HepG2 (cell line): ENCODE measurements at regions not wholly inside any gene's neighbourhood (a gene's known extent, or its start where the extent isn't known, plus 50 kb on each side); places are given as distances from the start of the nearest gene placed in this dataset.

Experiments
- ATAC-seq: fragments of 200-7000 bp; cut with Tn5 transposase; 3 replicates; pipeline ENCODE4 v1.9.1; 2020; ENCODE audit warnings: mild to moderate bottlenecking, moderate library complexity
- BruUV-seq: library from RNA; stranded (reverse); fragments of 400-500 nt; replicated peaks from 2 replicates; lab custom pipeline; 2021; lab: Mats Ljungman, UMichigan
- CTCF ChIA-PET: fragments of 300-600 bp; formaldehyde crosslinking; extraction: SDS; loops from one replicate; lab custom pipeline; 2021; ENCODE audit warnings: low total read pairs, inconsistent platforms, low intra/inter-chr PET ratio; lab: Yijun Ruan, JAX
- POLR2A ChIA-PET: fragments of 350-600 bp; sonication (Branson Sonifier 250); formaldehyde crosslinking; loops from one replicate; lab custom pipeline; 2020; ENCODE audit warnings: antibody characterized with exemption, inconsistent platforms; lab: Yijun Ruan, JAX
- DNase-seq: peaks from one replicate; pipeline ENCODE4 v3.0.0-alpha.2; 2015; ENCODE audit warnings: low spot score
- FAIRE-seq: peaks from 3 replicates; lab custom pipeline; 2011; peaks lifted over from hg19 to GRCh38; lab: Jason Lieb, UNC
- H2AFZ ChIP-seq: one replicate; pipeline ENCODE4 v1.6.1; 2011; ENCODE audit warnings: low read length, inconsistent platforms
- H3K27ac ChIP-seq: fragments of 300-600 bp; 3 replicates; pipeline ENCODE4 v1.8.0; 2011; ENCODE audit warnings: mixed run types, mild to moderate bottlenecking, mixed read lengths, low read length, inconsistent platforms; ENCODE audit not compliant: insufficient read depth; ENCODE audit errors: extremely low read length
- H3K27me3 ChIP-seq, 2 experiments: fragments of 200-600 bp in 1 of 2; 2 replicates in 1 of 2; 3 replicates in 1 of 2; pipeline versions ENCODE4 v1.6.0 to v1.8.0; 2011; ENCODE audit warnings: low read length in 2 of 2, mild to moderate bottlenecking in 2 of 2, moderate library complexity in 2 of 2, inconsistent platforms in 1 of 2; ENCODE audit not compliant: insufficient read depth in 2 of 2, control insufficient read depth in 1 of 2
- H3K36me3 ChIP-seq, 2 experiments: fragments of 200-600 bp in 1 of 2; replicated peaks in 1 of 2; 2 replicates in 1 of 2; 3 replicates in 1 of 2; pipeline versions ENCODE4 v1.5.1 to v1.8.0; 2011; ENCODE audit warnings: low read length in 2 of 2, inconsistent platforms in 1 of 2; ENCODE audit not compliant: insufficient read depth in 2 of 2, control insufficient read depth in 1 of 2
- H3K4me1 ChIP-seq: 2 replicates; pipeline ENCODE4 v1.5.1; 2012; ENCODE audit warnings: low read length, inconsistent platforms; ENCODE audit not compliant: insufficient read depth
- H3K4me2 ChIP-seq: 2 replicates; pipeline ENCODE4 v1.6.0; 2011; ENCODE audit warnings: low read depth, low read length, inconsistent platforms
- H3K4me3 ChIP-seq, 3 experiments: fragments of 200-600 bp in 1 of 3; sonication (generic), shearing (Covaris generic) in 1 of 3; replicated peaks in 1 of 3; 2 replicates each; pipeline ENCODE4 v1.5.1; 2011 to 2016; ENCODE audit warnings: low read length in 3 of 3, inconsistent platforms in 2 of 3, low read depth in 2 of 3, mild to moderate bottlenecking in 2 of 3, control low read depth in 1 of 3, mixed read lengths in 1 of 3; ENCODE audit not compliant: insufficient read depth in 1 of 3
- H3K79me2 ChIP-seq: one replicate; pipeline ENCODE4 v1.6.1; 2011; ENCODE audit warnings: low read length, inconsistent platforms; ENCODE audit not compliant: insufficient read depth
- H3K9ac ChIP-seq: 2 replicates; pipeline ENCODE4 v1.6.0; 2011; ENCODE audit warnings: mild to moderate bottlenecking, low read depth, low read length, inconsistent platforms; ENCODE audit not compliant: insufficient read depth
- H3K9me3 ChIP-seq: 2 replicates; pipeline ENCODE4 v1.5.1; 2012; ENCODE audit warnings: mild to moderate bottlenecking, low read length
- H4K20me1 ChIP-seq: 2 replicates; pipeline ENCODE4 v1.6.0; 2011; ENCODE audit warnings: inconsistent platforms, mild to moderate bottlenecking, low read length, moderate library complexity; ENCODE audit not compliant: insufficient read depth
- ATM ChIP-seq: fragments of 450-650 bp; IDR thresholded peaks from 2 replicates; pipeline ENCODE4 v1.7.1; 2017; ENCODE audit warnings: mild to moderate bottlenecking, borderline replicate concordance
- DNMT3B ChIP-seq: conservative IDR thresholded peaks from 2 replicates; pipeline ENCODE4 v1.6.1; 2016; ENCODE audit warnings: missing biosample characterization, control low read depth
- KDM2A ChIP-seq: sonication (generic); formaldehyde crosslinking; IDR thresholded peaks from 2 replicates; pipeline ENCODE4 v1.4.0; 2020; ENCODE audit warnings: low read depth, missing genetic modification reagents, borderline replicate concordance
- RXRB ChIP-seq: IDR thresholded peaks from 2 replicates; pipeline ENCODE4 v1.6.1; 2016; ENCODE audit warnings: borderline replicate concordance, missing genetic modification reagents, missing compliant biosample characterization
- YEATS2 ChIP-seq: sonication (generic); formaldehyde crosslinking; IDR thresholded peaks from 2 replicates; pipeline ENCODE4 v1.4.0; 2020; ENCODE audit warnings: missing genetic modification reagents, borderline replicate concordance
- ZNF235 ChIP-seq: sonication (generic); formaldehyde crosslinking; IDR thresholded peaks from 2 replicates; pipeline ENCODE4 v1.8.1; 2023; ENCODE audit warnings: mild to moderate bottlenecking, missing genetic modification reagents, borderline replicate concordance
- ZNF282 ChIP-seq: fragments of 450-650 bp; IDR thresholded peaks from 2 replicates; pipeline ENCODE4 v1.6.1; 2018; ENCODE audit not compliant: partially characterized antibody
- ZNF337 ChIP-seq: sonication (generic); formaldehyde crosslinking; IDR thresholded peaks from 2 replicates; pipeline ENCODE4 v1.5.1; 2020; ENCODE audit warnings: missing genetic modification reagents, low read depth, mild to moderate bottlenecking, borderline replicate concordance
- ZNF792 ChIP-seq: IDR thresholded peaks from 2 replicates; pipeline ENCODE4 v1.6.1; 2016
- WGBS: methylation state at CpG from one replicate; pipeline ENCODE4 v1.1.6; 2017; ENCODE audit warnings: low lambda C conversion rate; 5-methylcytosine and 5-hydroxymethylcytosine counted together
- in situ Hi-C: cut with HindIII; loops from 2 replicates; pipeline ENCODE4 v1.10.0; 2017; ENCODE audit warnings: low pct_unique_long_range_greater_than_20kb; ENCODE audit not compliant: extremely low pct_ligation_motif_present
- intact Hi-C: fragments of 100-400 bp; cut with micrococcal nuclease; formaldehyde crosslinking; loops from one replicate; pipeline ENCODE4 v1.10.0; 2022; ENCODE audit not compliant: unreplicated experiment
- TF ChIP-seq, protein P1 (sequence below): sonication (generic); formaldehyde crosslinking; IDR thresholded peaks from 2 replicates; pipeline ENCODE4 v1.5.0; 2020; ENCODE audit warnings: missing genetic modification reagents

DNA sequence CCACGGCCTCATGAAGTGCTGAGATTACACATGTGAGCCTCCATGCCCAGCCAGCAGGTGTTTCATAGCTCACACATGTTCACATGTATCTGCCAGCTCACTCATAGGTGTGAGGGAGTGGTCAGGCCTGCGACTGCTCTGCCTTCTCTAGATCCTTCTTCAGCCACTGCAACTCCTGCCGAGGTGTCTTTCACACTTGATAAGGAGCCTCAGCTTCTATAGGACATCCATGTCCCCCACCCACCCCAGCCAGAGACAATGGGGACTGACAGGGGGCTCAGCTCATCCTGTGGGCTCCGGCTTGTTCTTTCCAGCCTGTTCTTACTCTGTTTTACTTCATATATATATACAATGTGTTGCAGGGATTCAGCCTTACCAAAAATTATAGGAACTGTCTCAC, 286.5 kb upstream of the MGAT5 start:
- no peaks in the 10 kb centered on the region for H4K20me1 ChIP-seq
- in situ Hi-C loops: no loop called here
- no peak overlapping the region for H3K4me3 ChIP-seq
- H3K4me1 ChIP-seq: no peaks in the 10 kb centered on the region
- CTCF ChIA-PET: no interaction called here
- no peak for TF ChIP-seq ZNF235
- TF ChIP-seq, protein P1, sequence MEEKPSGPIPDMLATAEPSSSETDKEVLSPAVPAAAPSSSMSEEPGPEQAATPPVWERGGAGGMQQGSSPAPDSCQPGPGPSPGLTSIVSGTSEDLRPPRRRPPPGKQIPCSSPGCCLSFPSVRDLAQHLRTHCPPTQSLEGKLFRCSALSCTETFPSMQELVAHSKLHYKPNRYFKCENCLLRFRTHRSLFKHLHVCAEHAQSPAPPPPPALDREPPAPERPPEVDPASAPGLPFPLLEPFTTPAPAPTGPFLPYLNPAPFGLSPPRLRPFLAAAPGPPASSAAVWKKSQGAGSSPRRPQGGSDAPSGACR (CRISPR knock-in tag): no peak
- TF ChIP-seq, all 625 proteins: peak for 0
- Histone ChIP-seq H3K27ac (no peak overlapping the region), H3K27me3 (peaks cover 0 to 27% of the 10 kb centered on the region in 2 experiments; a peak in 1 of 5 replicates), H3K4me2 (no peak overlapping the region), H2AFZ (no peak overlapping the region), H3K36me3 (no peaks in the 10 kb centered on the region), H3K9me3 (no peaks in the 10 kb centered on the region), H3K79me2 (no peaks in the 10 kb centered on the region), H3K9ac (no peak overlapping the region)
- DNase-seq (no peak), ATAC-seq (no peak), FAIRE-seq (no peak)
- WGBS: 4% methylated on average over 4 of the region's 4 CpGs
- intact Hi-C loops: no loop called here
- POLR2A ChIA-PET: no interaction called here
- BruUV-seq: no TSS peak

DNA sequence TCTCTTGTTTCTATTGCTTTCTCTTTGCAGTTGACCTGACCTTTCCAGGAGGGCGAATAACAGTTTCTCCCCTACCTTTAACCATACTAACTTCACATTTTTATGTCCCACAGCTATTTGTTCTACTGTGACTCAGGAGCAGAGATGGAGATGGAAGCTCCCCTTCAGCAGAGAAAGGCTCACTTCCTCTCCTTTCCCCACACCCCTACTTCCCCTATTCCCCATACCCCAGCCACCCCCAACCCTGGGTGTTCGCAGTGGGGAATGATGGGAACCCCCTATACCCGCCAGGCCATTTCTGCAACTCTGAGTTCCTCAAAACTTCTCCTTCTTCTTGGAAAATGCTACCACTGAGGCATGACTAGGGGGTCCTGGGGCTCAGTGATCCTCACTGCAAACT, 285.4 kb upstream of the MGAT5 start:
- H4K20me1 ChIP-seq: no peaks in the 10 kb centered on the region
- intact Hi-C loops: no loop called here
- H3K4me2 ChIP-seq: no peak overlapping the region
- H3K4me3 ChIP-seq: no peak overlapping the region
- in situ Hi-C loops: no loop called here
- H3K27me3 ChIP-seq: peaks cover 0 to 30% of the 10 kb centered on the region in 2 experiments; a peak in 1 of 5 replicates
- no peak for TF ChIP-seq RXRB (CRISPR knock-in tag)
- no peak for TF ChIP-seq ZNF337 (CRISPR knock-in tag)
- no peak for TF ChIP-seq YEATS2
- no peak for TF ChIP-seq DNMT3B (CRISPR knock-in tag)
- no peak for TF ChIP-seq ZNF282
- no peak for TF ChIP-seq KDM2A (CRISPR knock-in tag)
- no peak for TF ChIP-seq ZNF792 (CRISPR knock-in tag)
- no peak for TF ChIP-seq ATM
- TF ChIP-seq, all 625 proteins: peak for 0
- Histone ChIP-seq H3K4me1 (no peaks in the 10 kb centered on the region), H3K9me3 (no peaks in the 10 kb centered on the region), H2AFZ (no peak overlapping the region), H3K79me2 (no peaks in the 10 kb centered on the region), H3K36me3 (no peaks in the 10 kb centered on the region), H3K27ac (no peak overlapping the region), H3K9ac (no peak overlapping the region)
- no TSS peak for BruUV-seq
- FAIRE-seq: no peak
- POLR2A ChIA-PET: no interaction called here
- no peak for DNase-seq
- ATAC-seq: no peak
- CTCF ChIA-PET: no interaction called here
- WGBS: 3% methylated on average over 3 of the region's 3 CpGs
